PC-3 (cell line): ENCODE measurements at regions not wholly inside any gene's neighbourhood (a gene's known extent, or its start where the extent isn't known, plus 50 kb on each side); places are given as distances from the start of the nearest gene placed in this dataset.
A peak's percentile ranks its signal among the peaks of the same experiment; 100 is the strongest.

Experiments
- ATAC-seq: fragments of 200-7000 bp; cut with Tn5 transposase; 2 replicates; pipeline ENCODE4 v1.9.1; 2020; ENCODE audit warnings: mild to moderate bottlenecking, moderate library complexity
- BruUV-seq: library from RNA; stranded (reverse); fragments of 400-500 nt; replicated peaks from 2 replicates; lab custom pipeline; 2021; lab: Mats Ljungman, UMichigan
- CTCF ChIA-PET: fragments of 300-600 bp; sonication (Branson Sonifier 250); formaldehyde crosslinking; loops from one replicate; lab custom pipeline; 2022; ENCODE audit warnings: antibody characterized with exemption; lab: Charles Lee
- POLR2A ChIA-PET: fragments of 300-600 bp; sonication (Branson Sonifier 250); formaldehyde crosslinking; loops from one replicate; lab custom pipeline; 2022; ENCODE audit warnings: antibody characterized with exemption; ENCODE audit not compliant: unreplicated experiment; lab: Charles Lee
- DNase-seq: peaks from one replicate; pipeline ENCODE4 v3.0.0-alpha.2; 2015
- H2AFZ ChIP-seq: fragments of 300-600 bp; sonication (generic); 2 replicates; pipeline ENCODE4 v1.6.0; 2016; ENCODE audit warnings: antibody characterized with exemption, low read length
- H3F3A ChIP-seq: fragments of 300-600 bp; sonication (generic); one replicate; pipeline ENCODE4 v1.6.0; 2017; ENCODE audit warnings: antibody characterized with exemption, low read length, control low read depth, mild to moderate bottlenecking; ENCODE audit not compliant: unreplicated experiment
- H3K27ac ChIP-seq: fragments of 300-600 bp; sonication (generic); 2 replicates; pipeline ENCODE4 v1.5.1; 2016; ENCODE audit warnings: mild to moderate bottlenecking, low read length
- H3K27me3 ChIP-seq: fragments of 300-600 bp; sonication (generic); 2 replicates; pipeline ENCODE4 v1.6.1; 2016; ENCODE audit warnings: low read length, mixed read lengths
- H3K36me3 ChIP-seq: fragments of 300-600 bp; sonication (generic); 2 replicates; pipeline ENCODE4 v1.6.1; 2016; ENCODE audit warnings: low read depth, mixed run types, low read length, mixed read lengths
- H3K4me1 ChIP-seq: fragments of 300-600 bp; sonication (generic); 2 replicates; pipeline ENCODE4 v1.5.1; 2016; ENCODE audit warnings: low read length; ENCODE audit not compliant: insufficient read depth
- H3K4me2 ChIP-seq: fragments of 300-600 bp; sonication (generic); 2 replicates; pipeline ENCODE4 v1.6.0; 2016; ENCODE audit warnings: low read length
- H3K4me3 ChIP-seq: fragments of 300-600 bp; sonication (generic); 2 replicates; pipeline ENCODE4 v1.5.1; 2016; ENCODE audit warnings: mild to moderate bottlenecking, low read length, mixed read lengths
- H3K79me2 ChIP-seq: fragments of 300-600 bp; sonication (generic); 2 replicates; pipeline ENCODE4 v1.6.1; 2017; ENCODE audit warnings: low read length, mixed read lengths
- H3K9ac ChIP-seq: fragments of 300-600 bp; sonication (generic); 2 replicates; pipeline ENCODE4 v1.6.0; 2016; ENCODE audit warnings: mild to moderate bottlenecking, low read length
- H3K9me2 ChIP-seq: fragments of 300-600 bp; sonication (generic); replicated peaks from 2 replicates; pipeline ENCODE4 v1.6.1; 2016; ENCODE audit warnings: mixed run types, low read length, mixed read lengths
- H3K9me3 ChIP-seq: fragments of 300-600 bp; sonication (generic); 2 replicates; pipeline ENCODE4 v1.6.1; 2016; ENCODE audit warnings: low read length, mixed read lengths
- H4K20me1 ChIP-seq: fragments of 300-600 bp; sonication (generic); 2 replicates; pipeline ENCODE4 v1.6.1; 2016; ENCODE audit warnings: low read length, mixed read lengths
- EZH2 ChIP-seq: fragments of 300-600 bp; sonication (generic); IDR thresholded peaks from one replicate; pipeline ENCODE4 v1.6.1; 2017; ENCODE audit warnings: antibody characterized with exemption, mild to moderate bottlenecking, low read length; ENCODE audit not compliant: unreplicated experiment
- EZH2phosphoT487 ChIP-seq: fragments of 300-600 bp; sonication (generic); IDR thresholded peaks from 2 replicates; pipeline ENCODE4 v1.6.1; 2018; ENCODE audit warnings: mild to moderate bottlenecking, antibody characterized with exemption, low read length, borderline replicate concordance
- intact Hi-C: fragments of 100-400 bp; cut with micrococcal nuclease; formaldehyde crosslinking; loops from 2 replicates; pipeline ENCODE4 v1.9.0; 2023
- TF ChIP-seq, protein P1 (sequence below): fragments of 300-600 bp; sonication (generic); conservative IDR thresholded peaks from 2 replicates; pipeline ENCODE4 v1.5.1; 2017; ENCODE audit warnings: antibody characterized with exemption, low read depth, mild to moderate bottlenecking, low read length

DNA sequence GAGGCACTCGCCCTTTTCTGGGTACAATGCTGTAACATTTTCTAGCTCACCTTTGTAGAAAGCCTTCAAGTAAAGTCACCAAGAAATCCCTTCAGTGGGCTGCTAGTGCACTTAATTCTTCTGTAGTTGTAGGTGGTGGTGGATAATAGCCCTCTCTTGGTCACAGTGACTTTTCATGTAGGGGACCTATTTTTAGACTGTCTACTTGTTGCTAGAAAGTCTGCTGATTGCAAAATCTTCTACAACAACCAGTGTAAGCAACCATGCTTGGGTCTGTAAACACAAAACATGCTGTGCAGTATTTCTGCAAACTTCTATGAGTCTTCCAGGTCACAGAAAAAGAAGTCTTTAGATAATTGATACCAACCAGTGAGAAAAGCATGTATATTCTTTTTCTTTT, 55.6 kb downstream of the PBDC1 start:
- Histone ChIP-seq H3K4me2 (no peak overlapping the region), H3K4me3 (no peak overlapping the region), H2AFZ (no peak overlapping the region), H3K27ac (no peak overlapping the region), H3K27me3 (no peaks in the 10 kb centered on the region), H3K4me1 (no peaks in the 10 kb centered on the region), H3F3A (no peaks in the 10 kb centered on the region), H3K79me2 (no peaks in the 10 kb centered on the region), H3K36me3 (no peaks in the 10 kb centered on the region), H3K9me3 (no peaks in the 10 kb centered on the region), H3K9me2 (no peaks in the 10 kb centered on the region), H4K20me1 (no peaks in the 10 kb centered on the region), H3K9ac (no peak overlapping the region)
- no peak for ATAC-seq
- ChIA-PET CTCF (no interaction called here), POLR2A (no interaction called here)
- no TSS peak for BruUV-seq
- intact Hi-C loops, result no loop called here
- TF ChIP-seq EZH2, result no peak
- TF ChIP-seq, protein P1, sequence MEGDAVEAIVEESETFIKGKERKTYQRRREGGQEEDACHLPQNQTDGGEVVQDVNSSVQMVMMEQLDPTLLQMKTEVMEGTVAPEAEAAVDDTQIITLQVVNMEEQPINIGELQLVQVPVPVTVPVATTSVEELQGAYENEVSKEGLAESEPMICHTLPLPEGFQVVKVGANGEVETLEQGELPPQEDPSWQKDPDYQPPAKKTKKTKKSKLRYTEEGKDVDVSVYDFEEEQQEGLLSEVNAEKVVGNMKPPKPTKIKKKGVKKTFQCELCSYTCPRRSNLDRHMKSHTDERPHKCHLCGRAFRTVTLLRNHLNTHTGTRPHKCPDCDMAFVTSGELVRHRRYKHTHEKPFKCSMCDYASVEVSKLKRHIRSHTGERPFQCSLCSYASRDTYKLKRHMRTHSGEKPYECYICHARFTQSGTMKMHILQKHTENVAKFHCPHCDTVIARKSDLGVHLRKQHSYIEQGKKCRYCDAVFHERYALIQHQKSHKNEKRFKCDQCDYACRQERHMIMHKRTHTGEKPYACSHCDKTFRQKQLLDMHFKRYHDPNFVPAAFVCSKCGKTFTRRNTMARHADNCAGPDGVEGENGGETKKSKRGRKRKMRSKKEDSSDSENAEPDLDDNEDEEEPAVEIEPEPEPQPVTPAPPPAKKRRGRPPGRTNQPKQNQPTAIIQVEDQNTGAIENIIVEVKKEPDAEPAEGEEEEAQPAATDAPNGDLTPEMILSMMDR, result no peak
- TF ChIP-seq EZH2phosphoT487, result no peak
- DNase-seq, result no peak

GRCh38 chrX:76248901-76249300, 76.0 kb downstream of the PBDC1 start:
- Histone ChIP-seq H3K36me3 (no peaks in the 10 kb centered on the region), H3K9me2 (no peaks in the 10 kb centered on the region), H3K27me3 (no peaks in the 10 kb centered on the region), H3K4me2 (no peak overlapping the region), H4K20me1 (no peaks in the 10 kb centered on the region), H3K9ac (no peak overlapping the region), H3F3A (no peaks in the 10 kb centered on the region), H3K79me2 (no peaks in the 10 kb centered on the region), H2AFZ (no peak overlapping the region), H3K4me1 (no peaks in the 10 kb centered on the region), H3K4me3 (no peak overlapping the region), H3K9me3 (no peaks in the 10 kb centered on the region), H3K27ac (no peak overlapping the region)
- ATAC-seq (no peak), DNase-seq (no peak)
- ChIA-PET POLR2A (no interaction called here), CTCF (no interaction called here)
- no TSS peak for BruUV-seq
- intact Hi-C loops, result loop anchor here (5.0 kb wide), 1 partner anchor 92 kb away; no protein-coding TSS in a partner anchor
- TF ChIP-seq EZH2phosphoT487 (no peak), EZH2 (no peak)
- TF ChIP-seq, protein P1, result no peak

DNA sequence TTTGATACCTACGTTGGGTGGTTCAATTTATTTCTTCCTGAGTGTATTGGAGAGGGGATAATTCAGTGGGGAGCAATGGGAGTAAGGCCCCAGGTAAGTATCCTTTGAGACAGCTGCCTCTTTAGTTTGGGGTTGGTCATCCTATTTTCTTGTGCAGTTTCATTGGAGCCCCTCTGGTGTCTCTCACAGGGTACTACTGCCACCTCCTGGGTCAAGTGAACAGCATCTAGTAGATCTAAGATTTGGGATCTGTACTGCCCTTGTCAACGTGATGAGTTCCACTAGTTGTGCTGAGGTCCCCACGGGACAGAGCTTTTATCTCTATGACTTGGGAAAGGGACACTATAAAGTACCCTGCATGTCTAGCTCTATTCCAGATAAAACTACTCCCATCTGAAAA, 80.6 kb downstream of the PBDC1 start:
- H3K36me3 ChIP-seq, result no peaks in the 10 kb centered on the region
- no peaks in the 10 kb centered on the region for H4K20me1 ChIP-seq
- no peak overlapping the region for H3K4me3 ChIP-seq
- H3F3A ChIP-seq, result no peaks in the 10 kb centered on the region
- no peaks in the 10 kb centered on the region for H3K9me3 ChIP-seq
- intact Hi-C loops, result loop anchor here (5.0 kb wide), 2 partner anchors 81 to 106 kb away; partner anchors contain the start of gene PBDC1
- ATAC-seq (peak; percentile 88), DNase-seq (peak; percentile 56)
- no peak overlapping the region for H3K4me2 ChIP-seq
- no TSS peak for BruUV-seq
- no peaks in the 10 kb centered on the region for H3K9me2 ChIP-seq
- POLR2A ChIA-PET, result no interaction called here
- H3K79me2 ChIP-seq, result no peaks in the 10 kb centered on the region
- no peak overlapping the region for H2AFZ ChIP-seq
- no peak overlapping the region for H3K9ac ChIP-seq
- TF ChIP-seq, protein P1, result peak; percentile 60
- TF ChIP-seq EZH2phosphoT487, result no peak
- no peaks in the 10 kb centered on the region for H3K4me1 ChIP-seq
- H3K27ac ChIP-seq, result no peak overlapping the region
- H3K27me3 ChIP-seq, result no peaks in the 10 kb centered on the region
- CTCF ChIA-PET, result no interaction called here
